HG02938 (cell line): ENCODE measurements at regions not wholly inside any gene's neighbourhood (a gene's known extent, or its start where the extent isn't known, plus 50 kb on each side); places are given as distances from the start of the nearest gene placed in this dataset.
"Not testable (repeated sequence)": the region's sequence is repeated elsewhere in the genome, so short reads cannot be mapped to it uniquely, and the experiment has no call there.

Source experiments
- ATAC-seq: cut with Tn5 transposase; IDR thresholded peaks from one replicate; pipeline ENCODE4 v1.9.1; 2021; ENCODE audit warnings: mild to moderate bottlenecking, moderate library complexity; ENCODE audit not compliant: unreplicated experiment

DNA sequence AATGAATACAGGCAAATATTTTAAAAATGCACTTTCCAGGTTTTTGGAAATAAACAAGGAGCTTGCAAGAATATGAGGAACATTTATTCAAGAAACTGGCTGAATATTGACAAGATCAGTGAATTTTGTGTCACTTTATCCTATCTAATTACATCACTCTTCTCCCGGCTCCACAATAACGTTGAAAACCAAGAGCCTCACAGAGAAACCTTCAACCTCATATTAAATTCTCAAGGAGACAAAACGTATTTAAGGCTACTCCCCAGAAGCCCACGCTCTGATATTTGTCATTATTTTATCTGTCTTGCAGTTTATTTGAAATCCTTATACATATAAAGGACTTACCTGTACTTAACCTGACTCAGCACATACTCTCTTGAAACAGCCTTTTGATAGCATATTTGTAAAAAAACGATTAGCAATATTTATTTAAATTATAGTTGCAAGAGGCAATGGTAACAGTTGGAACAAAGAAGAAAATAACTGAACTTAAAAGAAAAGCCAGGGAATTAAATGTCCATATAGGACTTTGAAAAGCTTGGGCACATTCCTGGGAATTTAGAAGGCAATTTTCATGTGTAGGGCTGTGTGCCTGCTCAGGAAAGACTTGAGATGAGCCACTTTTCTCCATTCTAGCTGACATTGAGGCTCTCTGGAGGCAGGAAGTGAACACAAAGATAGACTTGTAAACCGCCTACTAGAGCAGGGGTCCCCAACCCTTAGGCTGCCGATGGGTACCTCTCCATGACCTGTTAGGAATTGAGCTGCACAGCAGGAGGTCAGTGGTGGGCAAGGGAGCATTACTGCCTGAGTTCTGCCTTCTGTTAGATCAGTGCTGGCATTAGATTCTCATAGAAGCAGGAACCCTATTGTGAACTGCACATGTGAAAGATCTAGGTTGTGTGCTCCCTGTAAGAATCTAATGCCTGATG lies 636.4 kb downstream of the SLC16A7 start:
- ATAC-seq: no peak

DNA sequence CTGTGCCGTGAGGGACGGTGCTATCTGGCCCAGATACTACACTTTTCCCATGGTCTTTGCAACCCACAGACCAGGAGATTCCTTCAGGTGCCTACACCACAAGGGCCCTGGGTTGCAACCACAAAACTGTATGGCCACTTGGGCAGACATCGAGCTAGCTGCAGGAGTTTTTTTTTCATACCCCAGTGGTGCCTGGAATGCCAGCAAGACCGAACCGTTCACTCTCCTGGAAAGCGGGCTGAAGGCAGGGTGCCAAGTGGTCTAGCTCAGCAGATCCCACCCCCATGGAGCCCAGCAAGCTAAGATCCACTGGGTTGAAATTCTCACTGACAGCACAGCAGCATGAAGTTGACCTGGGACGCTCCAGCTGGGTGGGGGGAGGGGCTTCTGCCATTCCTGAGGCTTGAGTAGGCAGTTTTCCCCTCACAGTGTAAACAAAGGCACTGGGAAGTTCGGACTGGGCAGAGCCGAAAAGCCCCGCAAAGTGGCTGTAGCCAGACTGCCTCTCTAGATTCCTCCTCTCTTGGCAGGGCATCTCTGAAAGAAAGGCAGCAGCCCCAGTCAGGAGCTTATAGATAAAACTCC lies 638.9 kb downstream of the SLC16A7 start:
- ATAC-seq: not testable (repeated sequence)

DNA sequence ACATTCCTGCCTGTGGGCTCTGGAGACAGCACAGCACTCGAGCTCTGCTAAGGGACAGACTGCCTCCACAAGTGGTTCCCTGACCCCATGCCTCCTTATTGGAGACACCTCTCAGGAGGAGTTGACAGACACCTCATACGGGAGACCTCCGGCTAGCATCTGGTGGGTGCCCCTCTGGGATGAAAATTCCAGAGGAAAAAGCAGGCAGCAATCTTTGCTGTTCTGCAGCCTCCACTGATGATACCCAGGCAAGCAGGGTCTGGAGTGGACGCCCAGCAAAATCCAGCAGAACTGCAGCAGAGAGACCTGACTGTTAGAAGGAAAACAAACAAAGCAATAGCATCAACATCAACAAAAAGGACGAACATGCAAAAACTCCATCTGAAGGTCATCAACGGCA lies 639.4 kb downstream of the SLC16A7 start:
- ATAC-seq: no peak

DNA sequence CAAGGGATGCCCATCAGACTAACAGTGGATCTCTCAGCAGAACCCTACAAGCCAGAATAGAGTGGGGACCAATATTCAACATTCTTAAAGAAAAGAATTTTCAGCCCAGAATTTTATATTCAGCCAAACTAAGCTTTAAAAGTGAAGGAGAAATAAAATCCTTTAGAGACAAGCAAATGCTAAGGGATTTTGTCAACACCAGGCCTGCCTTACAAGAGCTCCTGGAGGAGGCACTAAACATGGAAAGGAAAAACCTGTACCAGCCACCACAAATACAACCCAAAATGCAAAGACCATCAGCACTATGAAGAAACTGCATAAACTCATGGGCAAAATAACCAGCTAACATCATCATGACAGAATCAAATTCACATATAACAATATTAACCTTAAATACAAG lies 640.6 kb downstream of the SLC16A7 start:
- not testable (repeated sequence) for ATAC-seq

DNA sequence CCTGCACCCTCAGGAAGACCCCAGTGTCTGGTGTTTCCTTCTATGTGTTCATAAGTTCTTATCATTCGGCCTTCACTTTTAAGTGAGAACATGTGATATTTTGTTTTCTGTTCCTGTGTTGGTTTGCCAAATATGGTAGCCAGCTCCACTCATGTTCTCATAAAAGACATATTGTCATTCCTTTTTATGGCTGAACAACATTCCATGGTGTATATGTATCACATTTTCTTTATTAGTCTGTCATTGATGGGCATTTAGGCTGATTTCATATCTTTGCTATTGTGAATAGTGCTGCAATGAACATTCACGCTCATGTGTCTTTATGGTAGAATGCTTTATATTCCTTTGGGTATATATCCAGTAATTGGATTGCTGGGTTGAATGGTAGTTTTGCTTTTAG lies 645.1 kb downstream of the SLC16A7 start:
- ATAC-seq: no peak

DNA sequence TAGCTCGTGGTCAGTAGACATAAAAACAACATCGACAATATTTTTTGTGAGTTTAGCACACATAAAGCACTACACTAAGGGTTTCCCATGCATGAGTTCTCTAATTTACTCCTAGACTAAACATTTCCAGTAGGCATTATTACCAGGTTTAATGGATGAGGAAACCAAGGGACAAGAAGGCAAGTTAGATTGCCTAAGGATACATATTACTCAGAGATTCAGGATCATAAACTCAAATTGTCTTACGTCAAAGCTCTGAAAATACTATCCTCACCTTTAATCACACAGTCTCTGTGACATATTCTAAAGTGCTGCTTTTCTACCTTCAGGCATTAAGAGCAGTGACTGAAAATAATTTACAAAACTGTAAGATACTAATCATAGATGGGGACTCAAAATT lies 655.3 kb downstream of the SLC16A7 start:
- no peak for ATAC-seq

DNA sequence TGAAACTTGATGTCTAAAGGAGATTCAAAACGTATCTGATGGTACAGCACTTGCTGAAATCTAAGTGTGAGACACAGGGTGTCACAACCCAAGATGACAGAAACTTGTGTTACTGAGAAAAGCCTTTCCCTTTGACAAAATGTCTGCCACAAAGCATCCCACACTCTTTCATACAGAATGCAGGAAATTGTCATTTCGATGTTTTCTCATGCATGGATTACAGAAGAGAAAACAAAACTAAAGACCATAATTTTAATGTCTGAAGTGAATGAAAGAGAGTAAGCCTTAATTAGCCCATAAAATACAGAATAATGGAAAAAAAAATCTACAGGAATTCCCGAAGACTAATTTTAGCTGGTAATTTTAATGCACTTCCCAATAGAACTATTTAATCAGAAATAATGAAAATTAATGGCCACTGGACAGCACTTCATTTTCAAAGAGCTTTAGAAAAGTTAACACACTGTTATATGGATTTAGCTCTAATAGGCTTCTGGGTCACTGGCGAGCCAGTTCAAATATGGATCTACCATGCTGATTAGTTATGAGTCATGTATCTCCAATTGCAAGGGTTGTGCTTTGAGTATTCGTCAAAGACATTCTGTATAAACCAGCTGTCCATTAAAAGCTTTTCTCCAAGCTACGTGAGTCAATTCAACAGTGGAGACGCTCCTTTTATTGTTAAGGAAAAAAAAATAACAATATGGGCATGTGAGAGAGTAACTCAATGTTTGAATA lies 656.7 kb downstream of the SLC16A7 start:
- no peak for ATAC-seq

DNA sequence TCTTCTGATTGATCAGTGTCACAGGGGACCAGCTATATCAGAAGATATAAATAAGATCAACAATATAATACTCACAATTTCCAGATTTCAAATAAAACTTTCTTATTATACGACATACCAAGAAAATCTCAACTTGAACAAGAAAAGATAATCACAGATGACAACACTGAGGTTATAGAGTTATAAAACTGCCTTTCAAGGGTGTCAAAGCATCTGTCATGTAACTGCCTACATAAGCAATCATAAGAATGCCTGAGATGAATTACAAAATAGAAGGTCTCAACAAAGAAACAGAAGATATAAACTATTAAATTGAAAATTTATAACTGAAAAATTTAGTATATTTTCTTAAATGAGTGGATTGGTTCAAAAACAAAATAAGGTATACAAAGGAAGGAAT lies 659.2 kb downstream of the SLC16A7 start:
- no peak for ATAC-seq

DNA sequence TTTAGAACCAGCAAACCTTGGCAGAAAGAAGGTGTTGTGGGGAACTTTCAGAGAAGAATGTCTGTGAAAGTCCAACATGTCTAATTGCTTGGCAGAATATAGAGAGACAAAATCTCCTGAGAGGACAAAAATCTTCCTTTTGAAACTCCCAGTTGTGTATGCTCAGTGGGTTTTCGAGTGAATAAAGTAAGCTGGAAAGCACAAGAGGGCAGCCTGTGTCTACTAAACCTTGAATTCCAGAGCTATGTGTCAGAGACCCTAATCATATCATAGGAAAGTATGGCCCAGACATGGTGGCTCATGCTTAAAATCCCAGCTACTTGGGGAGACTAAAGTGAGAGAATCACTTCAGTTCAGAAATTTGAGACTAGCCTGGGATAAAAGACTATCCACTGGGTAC lies 661.2 kb downstream of the SLC16A7 start:
- ATAC-seq: no peak

DNA sequence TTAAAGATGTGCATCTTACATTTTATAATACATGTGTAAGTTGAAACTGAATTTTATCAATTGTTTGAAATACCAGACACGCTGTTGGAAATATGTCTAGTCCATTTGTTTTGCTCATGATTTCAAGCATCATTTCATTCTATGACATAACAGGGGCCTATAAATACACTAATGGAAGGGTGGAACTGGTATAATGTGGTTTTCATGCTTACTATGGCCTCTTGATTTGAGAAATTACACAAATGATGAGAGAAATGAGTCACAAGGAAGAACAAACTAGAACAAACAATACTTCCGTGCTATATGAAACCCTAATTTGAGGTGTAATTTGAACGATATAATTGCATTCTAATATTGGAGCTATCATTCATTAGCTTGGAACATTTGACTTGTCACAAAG lies 663.4 kb downstream of the SLC16A7 start:
- ATAC-seq: no peak

DNA sequence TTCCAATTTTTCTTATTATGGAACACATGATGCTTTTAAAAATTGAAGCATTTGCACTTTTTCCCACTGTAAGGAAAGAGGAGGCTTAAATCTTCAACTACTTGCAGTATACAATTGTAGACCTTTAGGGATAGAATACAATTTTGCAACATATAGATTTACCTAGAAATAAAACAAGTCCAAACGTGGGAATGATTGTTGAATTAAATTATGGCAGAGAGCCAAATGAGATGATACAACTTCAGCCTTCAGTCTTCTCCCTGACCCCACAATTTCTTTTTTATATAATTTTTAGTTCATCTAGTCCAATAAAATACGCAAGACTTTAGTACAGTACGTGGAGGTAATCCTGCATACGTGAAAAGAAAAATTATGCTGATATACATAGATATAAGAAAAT lies 666.5 kb downstream of the SLC16A7 start:
- no peak for ATAC-seq

DNA sequence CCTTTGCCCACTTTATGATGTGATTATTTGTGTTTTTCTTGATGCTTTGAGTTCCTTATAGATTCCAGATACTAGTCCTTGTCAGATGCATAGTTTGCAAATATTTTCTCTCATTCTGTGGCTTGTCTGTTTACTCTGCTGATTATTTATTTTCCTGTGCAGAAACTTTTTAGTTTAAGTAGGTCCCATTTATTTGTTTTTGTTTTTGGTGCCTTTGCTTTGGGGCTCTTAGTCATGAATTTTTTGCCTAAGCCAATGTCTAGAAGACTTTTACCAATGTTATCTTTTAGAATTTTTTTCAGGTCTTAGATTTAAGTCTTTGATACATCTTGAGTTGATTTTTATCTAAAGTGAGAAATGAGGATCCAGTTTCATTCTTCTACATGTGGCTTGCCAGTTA lies 667.3 kb downstream of the SLC16A7 start:
- no peak for ATAC-seq

DNA sequence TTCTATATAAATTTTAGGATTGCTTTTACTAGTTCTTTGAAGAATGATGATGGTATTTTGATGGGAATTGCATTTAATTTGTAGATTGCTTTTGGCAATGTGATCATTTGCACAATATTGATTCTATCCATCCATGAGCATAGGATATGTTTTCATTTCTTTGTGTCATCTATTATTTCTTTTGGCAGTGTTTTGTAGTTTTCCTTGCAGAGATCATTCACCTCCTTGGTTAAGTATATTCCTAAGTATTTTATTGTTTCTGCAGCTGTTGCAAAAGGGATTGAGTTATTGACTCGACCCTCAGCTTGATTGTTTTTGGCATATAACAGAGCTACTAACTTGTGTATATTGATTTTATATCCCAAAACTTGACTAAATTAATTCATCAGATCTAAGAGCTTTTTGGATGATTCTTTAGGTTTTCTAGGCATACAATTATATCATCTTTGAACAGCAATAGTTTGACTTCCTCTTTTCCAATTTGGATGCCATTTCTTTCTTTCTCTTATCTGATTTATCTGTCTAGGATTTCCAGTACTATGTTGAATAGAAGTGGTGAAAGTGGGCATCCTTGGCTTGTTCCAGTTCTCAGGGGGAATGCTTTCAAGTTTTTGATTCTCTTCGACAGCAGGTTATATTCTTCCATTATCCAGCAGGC lies 668.1 kb downstream of the SLC16A7 start:
- no peak for ATAC-seq

DNA sequence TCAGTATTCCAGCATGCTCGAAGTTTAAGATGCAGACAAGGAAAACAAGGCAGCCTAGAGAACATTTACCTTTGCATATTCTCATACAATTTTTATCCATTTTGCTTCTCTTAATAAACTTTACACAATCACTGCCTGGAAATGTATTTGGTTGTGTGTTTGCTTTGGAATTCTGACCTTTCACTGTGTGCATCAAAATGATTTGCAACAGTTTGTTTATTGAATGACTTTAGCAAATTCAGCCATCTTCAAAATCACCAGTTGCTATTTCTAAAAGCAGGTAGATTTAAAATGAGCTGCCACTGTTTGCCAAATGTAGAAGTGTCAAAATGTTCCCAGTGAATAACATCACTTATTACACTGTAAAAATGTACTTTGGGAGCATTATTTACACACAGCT lies 669.9 kb downstream of the SLC16A7 start:
- ATAC-seq: no peak

DNA sequence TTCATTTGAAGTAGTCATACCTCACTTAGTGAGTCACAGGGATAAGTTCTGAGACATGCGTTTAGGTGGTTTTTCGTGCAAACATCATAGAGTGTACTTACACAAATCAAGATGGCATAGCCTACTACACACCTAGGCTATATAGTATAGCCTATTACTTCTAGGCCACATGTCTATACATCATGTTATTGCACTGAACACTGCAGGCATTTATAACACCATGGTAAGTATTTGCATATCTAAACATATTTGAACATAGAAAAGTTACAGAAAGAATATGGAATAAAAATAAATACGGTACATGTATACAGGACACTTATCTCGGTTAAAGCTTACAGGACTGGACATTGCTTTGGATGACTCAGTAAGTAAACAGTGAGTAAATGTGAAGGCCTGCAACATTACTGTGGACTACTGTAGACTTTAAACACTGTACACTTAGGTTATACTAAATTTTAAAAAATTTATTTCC lies 670.6 kb downstream of the SLC16A7 start:
- no peak for ATAC-seq

DNA sequence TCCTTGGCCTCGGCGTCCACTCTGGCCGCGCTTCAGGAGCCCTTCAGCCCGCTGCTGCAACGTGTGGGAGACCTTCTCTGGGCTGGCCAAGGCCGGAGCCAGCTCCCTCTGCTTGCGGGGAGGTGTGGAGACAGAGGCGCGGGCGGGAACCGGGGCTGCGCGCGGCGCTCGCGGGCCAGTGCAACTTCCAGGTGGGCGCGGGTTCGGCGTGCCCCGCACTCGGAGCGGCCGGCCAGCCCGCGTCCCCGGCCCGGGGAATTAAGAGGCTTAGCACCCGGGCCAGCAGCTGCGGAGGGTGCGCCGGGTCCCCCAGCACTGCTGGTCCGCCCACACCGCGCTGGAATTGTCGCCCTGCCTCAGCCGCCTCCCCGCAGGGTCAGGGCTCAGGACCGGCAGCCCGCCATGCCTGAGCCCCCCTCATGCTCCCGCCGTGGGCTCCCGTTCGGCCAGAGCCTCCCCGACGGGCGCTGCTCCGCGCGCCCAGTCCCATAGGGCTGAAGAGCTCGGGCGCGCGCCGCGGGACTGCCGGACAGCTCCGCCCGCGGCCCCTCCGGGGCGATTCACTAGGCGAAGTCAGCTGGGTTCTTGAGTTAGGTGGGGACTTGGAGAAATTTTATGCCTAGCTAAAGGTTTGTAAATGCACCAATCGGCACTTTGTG lies 673.9 kb downstream of the SLC16A7 start:
- ATAC-seq: no peak

DNA sequence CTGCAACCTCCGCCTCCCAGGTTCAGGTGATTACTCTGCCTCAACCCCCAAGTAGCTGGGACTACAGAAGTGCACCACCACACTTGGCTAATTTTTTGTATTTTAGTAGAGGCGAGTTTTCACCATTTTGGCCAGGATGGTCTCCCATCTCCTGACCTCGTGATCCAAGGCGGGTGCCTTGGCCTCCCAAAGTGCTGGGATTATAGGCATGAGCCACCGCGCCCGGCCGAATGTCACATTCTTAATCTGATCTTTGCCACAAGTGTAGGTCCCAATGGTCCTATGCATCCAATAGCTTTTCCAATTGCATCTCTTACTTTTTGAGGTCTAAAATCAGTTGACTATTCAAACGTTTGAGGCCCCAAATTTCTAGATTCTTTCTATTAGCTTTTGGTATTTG lies 676.0 kb downstream of the SLC16A7 start:
- no peak for ATAC-seq

DNA sequence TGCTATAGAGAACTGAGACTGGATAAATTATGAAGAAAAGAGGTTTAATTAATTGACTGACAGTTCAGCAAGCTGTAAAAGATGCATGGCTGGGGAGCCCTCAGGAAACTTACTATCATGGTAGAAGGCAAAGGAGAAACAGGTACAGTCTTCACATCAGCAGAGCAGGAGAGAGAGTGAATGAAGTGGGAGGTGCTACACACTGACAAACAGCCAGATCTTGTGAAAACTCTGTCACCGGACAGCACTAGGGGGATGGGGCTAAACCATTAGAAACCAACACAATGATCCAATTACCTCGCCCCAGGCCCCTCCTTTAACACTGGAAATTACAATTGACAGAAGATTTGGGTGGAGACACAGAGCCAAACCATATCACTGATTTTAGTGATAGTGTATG lies 682.4 kb downstream of the SLC16A7 start:
- ATAC-seq: no peak

DNA sequence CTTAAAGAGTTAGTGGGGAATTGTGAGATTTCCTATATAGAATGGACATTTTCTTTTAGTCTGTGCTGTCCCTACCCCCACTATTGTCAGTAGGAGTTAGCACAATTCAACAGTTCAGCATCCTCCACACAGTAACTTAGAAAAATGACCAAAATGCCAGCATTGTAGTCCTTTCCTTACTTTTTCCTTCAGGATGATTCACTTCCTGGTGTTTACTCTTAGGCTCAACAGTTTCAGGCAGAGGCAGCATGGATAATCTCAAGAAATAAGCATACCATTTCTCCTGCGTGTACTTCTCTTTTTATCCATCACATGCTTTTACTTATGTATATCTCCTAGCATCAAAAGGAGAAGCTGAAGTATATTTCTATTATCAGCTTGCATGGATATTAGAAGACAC lies 683.4 kb downstream of the SLC16A7 start:
- no peak for ATAC-seq

DNA sequence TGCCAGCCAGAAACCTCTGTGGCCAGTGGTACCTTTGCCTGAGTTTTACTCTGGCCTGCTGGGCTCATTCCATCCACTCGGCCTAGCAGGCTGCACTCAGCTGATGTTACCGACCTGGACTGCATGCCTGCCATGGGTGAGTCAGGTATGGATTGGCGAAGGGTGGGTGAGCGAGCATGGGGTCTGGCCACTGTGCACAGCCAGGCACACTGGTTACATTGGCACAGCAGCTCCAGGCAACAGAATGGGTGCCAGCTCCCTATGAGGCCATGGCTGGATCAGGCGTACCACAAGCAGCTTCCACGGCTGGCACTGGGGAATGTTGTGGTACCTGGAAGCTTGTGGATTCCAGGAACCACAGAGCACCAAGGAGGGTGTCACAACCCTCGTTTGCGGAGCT lies 685.7 kb downstream of the SLC16A7 start:
- ATAC-seq: no peak

DNA sequence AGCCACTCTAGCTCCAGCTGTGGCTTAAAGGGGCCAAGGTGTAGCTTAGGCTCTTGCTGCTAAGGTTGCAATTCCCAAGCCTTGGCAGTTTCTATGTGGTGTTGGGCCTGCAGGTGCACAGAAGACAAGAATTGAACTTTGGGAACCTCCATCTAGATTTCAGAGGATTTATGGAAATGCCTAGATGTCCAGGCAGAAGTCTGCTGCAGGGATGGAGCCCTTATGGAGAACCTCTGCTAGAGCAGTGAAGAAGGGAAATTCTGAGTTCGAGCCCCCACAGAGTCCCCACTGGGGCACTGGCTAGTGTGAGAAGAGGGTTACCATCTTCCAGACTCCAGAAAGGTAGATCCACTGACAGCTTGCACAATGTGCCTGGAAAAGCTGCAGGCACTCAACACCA lies 694.7 kb downstream of the SLC16A7 start:
- no peak for ATAC-seq
